ENCODE measurements at regions not wholly inside any gene's neighbourhood (a gene's known extent, or its start where the extent isn't known, plus 50 kb on each side); places are given as distances from the start of the nearest gene placed in this dataset.

DNA sequence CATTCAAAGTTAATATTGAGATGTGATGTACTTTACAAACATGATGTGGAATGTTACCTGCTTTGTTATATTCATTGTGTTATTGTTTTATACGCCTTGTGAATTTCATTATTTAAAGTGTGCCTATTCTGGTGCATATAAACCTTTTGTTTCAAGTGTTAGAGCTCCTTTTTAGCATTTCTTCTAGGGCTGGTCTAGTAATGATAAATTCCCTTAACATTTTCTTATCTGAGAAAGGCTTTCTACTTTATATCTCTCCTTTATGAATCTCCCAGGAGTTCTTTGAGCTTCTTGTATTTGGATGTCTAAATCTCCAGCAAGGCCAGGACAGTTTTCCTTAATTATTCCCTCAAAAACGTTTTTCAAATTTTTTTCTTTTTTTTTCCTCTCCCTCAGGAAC, 1005.6 kb downstream of the IGSF11 start:
- no peak for DNase-seq

DNA sequence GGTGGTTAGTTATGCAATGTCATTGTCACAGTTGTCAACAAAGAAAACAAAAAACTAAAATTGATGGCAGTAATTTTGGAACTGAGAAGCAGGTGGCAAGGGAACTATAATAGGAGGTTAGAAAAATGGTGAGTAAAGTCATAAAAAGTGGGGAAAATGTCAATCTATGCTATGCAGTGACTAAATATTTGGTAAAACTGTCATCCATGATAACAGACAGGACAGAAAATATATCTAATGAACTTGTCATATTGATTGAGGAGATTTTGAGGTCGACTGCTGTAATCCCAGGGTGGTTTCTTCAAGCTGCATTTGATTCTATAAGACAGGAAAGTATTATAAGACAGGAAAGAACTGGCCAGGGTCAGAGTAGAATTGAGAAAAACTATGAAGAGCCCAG, 998.4 kb downstream of the IGSF11 start:
- DNase-seq, result no peak

DNA sequence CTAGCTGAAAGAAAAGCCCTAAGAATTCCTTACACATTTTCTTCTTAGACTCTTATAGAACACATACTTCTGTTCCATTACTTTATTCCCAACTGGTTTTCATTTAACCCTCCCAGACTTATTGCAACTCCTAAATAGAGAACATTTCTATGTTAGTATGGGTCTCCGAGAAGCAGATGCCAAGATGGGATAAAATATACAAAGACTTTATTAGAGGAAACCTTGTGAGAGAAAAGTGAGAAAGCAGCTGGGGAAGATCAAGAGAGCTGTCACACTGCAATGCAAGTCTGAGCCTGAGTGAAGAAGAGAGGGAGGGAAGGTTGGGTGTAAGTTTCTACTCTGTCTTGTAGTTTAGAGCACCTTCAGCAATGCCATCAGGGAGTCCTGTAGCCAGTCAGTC, 979.3 kb downstream of the IGSF11 start:
- DNase-seq, result no peak

DNA sequence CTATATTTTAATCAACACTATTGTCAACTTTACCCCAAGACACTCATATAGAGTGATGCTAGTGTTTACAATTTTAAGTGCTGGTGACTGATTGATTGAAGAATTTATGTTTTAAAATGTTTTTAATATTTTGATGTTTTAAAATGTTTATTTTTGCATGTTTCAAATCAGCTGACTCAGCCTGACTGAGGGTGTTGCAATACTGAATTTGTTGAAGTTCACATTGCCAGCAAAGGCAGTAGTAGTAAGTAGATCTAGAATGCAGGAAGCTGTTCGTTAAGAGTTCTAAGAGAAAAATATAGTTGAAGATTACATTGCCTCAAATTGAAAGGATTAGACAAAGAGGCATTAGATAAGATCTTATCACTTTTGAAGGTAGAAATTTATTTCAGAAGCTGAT, 977.6 kb downstream of the IGSF11 start:
- DNase-seq, result no peak

DNA sequence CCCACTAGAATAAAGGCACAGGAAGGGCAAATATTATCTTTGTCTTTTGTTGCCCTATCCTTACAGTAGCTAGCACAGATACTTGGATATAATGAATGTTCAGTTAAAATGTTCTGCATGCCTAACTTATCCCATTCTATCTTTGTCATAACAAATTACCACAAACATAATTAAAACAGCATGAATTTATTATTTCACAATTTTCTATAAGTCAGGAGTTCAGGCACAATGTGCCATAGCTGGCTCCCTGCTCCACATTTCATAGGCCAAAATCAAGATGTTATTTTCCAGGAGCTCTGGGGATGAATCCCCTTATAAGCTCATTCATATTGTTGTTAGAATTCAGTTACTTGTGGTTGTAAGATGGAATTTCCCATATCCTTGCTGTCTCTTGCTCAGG, 975.5 kb downstream of the IGSF11 start:
- DNase-seq, result no peak

DNA sequence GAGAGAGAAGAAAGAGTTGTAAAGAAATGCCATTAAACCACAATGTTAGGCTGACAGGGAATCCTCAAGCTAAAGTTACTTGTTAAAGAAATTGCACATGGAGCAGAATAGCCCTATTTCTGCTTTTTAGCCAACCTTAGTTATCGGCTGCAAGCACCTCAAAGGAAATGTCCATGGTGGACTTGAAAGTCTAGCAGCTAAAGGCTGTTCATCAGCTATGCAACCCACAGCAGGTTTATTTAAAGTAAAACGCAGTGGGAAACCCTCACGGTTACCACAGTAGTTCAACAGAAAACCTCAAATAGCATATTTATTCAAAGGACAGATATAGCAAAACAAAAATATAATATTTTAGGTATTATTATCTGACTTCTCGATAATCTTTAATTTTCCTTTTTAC, 967.2 kb downstream of the IGSF11 start:
- no peak for DNase-seq

DNA sequence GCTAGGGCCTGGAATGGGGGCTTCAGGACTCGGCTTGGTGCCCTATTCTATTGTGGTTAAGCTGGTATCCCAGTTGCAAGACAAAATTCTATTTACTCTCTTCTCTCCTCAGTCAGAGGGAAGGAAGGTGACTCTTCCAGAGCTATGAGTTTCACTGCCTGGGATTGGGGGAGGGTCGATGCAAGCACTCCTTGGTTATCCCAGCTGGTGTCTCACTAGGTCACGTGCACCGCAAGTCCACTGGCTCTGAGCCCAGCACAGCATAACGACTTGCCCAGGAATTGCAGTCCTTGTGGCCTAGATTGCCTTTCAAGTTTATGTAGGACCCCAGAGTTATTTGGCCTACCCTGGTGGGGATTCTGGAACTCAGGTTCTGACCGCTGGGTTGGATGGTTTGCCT, 958.8 kb downstream of the IGSF11 start:
- no peak for DNase-seq

DNA sequence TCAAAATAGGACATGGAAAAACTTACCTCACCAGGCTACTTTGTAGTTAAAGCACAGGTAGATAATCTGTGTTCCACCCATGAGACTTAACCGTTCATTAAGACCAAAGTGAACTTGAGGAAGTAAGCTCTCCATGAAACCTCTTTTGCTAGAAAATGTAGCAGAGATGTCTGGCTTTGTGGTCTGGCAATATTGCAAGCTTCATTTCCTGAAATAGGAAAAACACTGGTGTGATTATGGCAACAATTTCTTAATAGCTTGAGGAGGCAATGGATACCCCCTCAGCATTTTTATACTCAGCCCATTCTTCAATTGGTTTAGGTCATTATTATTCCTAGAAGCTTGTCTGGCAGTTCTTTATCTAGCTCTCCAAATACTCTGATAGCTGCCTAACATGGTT, 957.3 kb downstream of the IGSF11 start:
- DNase-seq, result no peak

DNA sequence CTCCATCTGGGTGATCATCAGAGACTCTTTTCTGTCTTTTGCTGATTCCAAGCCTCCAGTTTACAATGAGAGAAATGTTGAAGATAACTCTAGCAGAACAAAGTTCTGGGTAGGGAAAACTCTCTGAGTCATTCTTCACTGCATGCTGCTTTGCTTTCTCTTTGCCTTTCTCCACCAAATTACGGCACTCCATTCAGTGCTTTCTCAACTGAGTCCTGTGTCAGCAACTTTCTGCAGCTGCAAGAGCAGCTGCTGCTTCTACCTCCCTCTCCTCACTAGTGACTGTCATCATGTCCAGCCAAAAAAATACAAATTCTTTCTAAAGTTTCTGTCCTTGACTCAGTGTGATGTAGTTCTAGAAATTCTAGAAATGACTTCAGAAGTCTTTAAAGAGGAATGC, 953.8 kb downstream of the IGSF11 start:
- no peak for DNase-seq

DNA sequence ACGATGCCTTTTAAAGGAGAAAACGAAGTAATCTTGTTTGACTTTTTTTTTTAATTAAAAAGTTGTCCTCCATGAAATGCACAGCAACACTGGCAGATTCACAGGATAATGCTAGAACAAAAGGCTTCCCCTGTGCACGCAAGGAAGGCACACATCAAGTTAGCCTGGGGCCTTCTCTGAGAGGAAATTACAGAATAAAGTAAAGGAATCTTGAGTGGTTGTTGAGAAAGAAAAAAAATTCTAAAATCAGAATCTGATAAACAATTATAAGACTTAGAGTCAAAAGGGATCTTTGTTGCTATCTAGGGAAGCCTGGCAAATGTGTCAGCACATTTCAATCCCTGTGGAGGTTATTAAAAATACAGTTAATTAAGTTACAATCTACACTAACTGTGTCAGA, 946.0 kb downstream of the IGSF11 start:
- no peak for DNase-seq

DNA sequence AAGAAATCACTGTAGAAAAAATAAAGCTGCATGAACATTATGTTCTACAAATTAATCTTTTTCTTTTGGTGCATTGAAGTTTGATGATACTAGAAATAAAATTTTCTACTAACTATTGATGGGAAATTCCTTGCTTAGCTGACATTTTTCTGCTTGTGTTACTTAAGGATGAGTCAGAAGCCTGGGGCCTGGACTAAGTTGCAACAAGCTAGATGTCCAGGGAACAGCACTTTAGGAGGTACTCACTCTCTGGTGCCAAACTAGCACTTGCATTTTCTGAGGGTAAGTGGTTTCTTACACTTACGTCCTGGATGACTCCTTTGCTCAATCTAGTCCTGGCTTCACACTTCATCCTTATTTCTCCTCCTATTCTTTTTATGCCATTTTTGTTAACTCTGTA, 945.1 kb downstream of the IGSF11 start:
- no peak for DNase-seq

DNA sequence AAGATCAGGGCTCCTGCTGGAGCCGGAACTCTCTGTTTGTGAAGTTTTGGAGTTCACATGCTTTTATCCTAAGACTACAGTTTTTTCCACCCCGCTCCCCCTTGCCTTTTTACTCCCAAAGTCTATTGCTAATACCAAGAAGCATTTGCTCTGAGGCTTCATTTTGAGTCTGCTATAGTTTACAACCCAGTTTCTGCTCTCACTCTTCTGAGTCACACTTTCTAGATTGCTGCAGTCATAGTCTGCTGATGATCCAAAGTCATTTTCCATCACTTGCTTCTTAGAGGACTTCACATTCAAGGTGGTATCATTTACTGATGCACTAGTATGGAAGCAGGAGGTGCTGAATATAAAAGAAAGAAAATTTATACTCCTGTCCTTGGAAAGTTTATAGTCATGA, 937.4 kb downstream of the IGSF11 start:
- DNase-seq, result no peak

DNA sequence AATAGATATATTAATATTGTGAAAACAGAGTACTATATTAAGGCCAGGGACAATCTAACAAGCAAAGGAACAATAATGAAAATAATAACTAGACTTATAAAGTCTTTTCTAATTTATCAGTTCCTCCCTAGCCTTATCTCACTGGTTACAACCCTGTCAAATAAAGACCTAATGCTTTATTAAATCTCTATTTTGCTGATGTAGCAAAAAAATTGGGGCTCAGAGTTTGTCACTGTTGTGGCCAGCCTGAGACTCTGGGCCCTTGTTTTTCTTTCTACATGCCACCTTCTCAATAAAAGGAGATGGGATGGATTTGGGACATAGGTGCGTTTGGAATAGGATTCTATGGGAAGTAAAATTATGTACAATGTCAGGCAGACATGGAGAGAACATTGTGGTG, 937.0 kb downstream of the IGSF11 start:
- DNase-seq, result no peak

DNA sequence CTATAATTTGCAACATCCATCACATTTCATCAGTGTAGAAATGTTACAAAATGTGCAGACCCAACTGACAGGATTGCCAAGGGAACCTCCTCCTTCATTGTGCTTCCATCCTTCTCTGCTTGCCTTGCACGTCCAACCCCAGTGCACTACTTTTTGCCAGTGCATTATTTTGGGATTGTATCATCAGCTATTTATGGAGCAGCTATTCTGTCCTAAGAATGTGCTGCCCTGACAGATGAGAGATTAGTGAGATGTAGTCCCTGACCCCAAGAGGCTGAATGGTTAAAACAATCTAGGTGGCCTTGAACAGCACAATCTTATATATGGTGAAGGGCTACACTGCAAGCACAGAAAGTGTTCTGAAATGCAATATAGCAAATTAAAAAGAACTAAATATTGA, 935.8 kb downstream of the IGSF11 start:
- no peak for DNase-seq

DNA sequence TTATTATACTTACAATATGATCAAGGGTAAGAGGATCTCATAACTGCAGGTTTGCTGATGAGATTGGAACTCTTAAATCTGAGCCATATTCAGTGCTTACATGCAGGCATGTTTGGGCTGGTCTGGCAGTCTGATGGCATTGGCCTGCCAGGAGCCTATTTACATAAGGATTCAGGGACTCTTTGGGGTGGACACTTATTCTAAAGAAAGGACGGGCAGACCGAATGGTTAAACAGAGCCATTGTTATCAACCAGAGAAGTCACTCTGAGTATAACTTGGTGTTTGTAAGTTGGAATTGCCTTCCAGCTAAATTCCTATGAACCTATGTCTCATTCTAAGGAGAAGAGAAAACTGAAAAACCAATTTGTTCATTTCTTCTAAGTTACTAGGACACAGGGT, 932.8 kb downstream of the IGSF11 start:
- DNase-seq, result no peak

DNA sequence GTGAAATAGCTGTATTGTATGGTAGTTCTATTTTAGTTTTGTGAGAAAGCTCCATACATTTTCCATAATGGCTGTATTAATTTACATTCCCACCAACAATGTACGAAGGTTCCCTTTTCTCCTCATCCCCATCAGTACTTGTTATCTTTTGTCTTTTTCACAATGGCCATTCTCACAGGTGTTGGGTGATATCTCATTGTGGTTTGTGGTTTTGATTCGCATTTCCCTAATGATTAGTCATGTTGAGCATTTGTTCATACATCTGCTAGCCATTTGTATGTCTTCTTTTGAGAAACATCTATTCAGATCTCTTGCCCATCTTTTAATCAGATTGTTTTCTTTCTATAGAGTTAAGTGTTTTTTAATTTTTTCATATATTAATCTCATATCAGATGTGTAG, 931.9 kb downstream of the IGSF11 start:
- DNase-seq, result no peak

DNA sequence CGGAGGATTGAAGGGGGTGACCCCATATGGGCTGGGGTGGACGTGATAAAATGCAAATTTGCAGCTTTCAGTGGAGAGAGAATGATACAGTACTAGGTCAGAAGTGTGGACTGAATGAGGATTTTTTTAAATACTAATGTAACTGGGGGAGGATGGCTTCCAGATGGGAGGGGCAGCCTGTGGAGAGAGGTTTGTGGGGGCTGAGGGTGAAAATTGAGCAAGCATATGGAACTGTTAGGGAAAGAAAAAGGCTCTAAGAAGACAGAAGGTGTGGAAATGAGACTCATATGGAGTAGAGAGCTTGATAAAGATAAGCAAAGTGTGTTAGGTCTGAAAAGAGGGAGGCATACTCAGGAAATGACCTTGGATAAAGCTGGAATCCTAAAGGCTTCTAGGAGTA, 926.4 kb downstream of the IGSF11 start:
- DNase-seq, result no peak

DNA sequence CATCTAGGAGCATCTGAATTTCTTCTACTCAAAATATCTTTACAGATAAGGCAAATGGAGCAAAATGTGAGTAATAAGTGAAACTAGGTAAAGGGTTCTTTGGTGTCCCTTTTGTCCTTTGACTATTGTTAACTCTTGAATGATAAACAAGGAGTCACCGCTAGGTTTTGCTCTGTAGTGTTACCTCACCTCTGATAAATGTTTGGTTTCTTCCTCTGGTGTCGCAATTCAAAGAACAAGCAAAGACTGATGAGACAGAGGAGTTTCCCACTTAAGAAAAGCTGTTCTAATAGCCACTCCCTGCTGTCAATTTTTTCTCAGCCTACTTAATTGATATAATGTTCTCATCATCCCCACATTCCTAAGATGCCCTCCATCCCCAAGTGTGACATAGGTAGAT, 925.9 kb downstream of the IGSF11 start:
- DNase-seq, result no peak

DNA sequence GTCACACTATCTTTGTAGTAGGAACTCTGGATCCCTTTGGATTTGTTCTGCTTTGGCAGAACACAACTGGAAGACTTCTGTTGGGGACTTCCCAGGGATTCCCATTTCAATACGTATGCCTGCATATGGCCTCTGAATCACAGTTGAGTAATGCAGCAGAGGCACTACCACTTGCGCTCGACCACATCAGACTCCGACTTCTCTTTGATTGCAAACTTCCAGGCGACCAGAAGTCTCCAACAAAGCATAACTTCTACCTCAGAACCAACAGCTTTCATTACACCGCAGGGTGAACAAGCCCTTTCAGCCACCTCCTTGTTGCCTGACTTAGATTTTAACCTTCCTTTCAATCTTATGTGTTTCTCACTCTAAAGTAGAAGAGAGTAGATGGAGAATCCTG, 924.4 kb downstream of the IGSF11 start:
- no peak for DNase-seq

DNA sequence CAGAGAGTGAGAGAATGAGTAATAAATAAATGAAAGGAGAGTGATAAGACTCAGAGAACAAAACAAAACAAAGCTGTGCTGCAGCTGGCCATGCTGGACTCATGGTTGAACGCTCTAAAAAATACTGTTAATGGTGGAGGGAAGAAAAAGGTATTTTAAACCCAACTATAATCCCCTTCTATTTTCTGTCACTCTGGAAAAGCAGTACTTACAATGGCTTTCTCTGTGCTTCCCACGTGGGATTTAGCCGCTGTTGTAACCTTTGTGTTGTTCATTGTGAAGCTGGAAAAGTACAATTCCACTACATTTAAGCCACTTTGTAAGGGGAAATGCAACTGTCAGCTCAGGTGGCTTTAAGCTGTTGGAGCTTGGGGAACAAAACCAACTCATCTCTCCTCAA, 917.7 kb downstream of the IGSF11 start:
- no peak for DNase-seq

DNA sequence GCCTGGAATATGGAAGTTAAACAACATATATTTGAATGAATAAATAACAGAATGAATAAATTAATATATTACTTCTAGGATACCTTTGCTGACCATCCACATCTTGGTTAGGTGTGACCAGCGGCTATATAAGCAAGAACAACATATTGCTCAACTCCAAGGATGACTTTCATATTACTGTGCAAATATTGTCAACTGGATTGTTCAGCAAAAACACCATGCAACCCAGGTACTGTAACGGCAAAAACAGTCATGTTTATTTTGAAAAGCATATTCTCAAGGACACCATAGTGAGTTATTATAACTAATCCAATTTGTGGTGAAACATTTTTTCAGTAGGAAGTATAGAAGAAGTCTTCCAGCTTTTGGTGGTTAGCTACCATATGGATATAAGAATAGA, 907.9 kb downstream of the IGSF11 start:
- no peak for DNase-seq

DNA sequence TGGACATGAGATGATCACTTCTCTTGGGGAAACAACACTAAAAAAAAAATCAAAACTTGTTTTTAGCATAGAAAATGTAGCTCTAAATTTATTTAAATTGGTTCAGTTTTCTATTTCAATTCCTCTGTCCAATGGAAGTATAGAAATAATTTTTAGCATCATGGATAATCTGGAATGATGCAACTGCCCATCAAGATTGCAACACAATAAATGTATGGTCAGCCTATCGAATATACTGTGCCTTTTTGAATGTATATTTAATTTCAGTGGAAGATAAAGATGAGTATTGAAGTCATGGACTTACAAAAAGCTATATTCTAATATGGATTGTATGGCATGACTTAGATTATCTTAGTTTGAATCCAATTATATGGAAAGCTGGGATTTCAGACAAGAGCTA, 906.7 kb downstream of the IGSF11 start:
- no peak for DNase-seq

DNA sequence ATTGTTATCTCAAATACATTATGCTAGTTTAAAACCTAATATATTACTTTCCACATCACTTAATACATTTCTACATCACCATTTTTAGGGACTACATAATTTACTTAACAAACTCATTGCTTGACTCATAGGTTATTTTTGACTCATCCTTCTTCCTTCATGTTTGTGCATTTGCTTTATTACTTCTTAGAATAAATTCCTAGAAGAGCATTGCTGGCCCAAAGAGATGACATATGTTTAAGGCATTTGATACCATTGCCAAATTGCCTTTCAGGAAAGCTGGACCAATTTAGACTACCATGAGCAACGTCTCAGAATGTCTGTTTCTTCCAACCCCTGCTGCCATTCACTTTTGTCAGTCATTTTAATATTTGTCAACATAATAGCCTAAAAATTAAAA, 905.8 kb downstream of the IGSF11 start:
- DNase-seq, result no peak

DNA sequence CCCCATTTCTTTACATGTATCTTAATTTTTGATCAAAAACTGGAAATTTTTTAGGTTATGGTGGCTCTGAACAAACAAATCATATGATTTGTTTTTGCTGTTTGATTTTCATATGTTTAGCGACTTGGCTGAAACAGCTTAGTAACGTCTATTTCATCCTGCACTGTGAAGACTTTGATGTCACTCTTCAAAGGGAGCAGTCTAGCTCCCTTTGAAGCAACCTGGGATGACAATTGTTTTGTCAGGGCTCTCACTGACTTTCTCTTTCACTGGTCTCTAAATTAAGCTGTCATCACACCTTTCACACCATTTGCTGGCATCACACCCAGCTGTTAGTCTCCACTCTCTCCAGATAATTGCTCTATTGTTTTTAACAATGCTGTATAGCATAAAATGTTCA, 896.9 kb downstream of the IGSF11 start:
- no peak for DNase-seq

DNA sequence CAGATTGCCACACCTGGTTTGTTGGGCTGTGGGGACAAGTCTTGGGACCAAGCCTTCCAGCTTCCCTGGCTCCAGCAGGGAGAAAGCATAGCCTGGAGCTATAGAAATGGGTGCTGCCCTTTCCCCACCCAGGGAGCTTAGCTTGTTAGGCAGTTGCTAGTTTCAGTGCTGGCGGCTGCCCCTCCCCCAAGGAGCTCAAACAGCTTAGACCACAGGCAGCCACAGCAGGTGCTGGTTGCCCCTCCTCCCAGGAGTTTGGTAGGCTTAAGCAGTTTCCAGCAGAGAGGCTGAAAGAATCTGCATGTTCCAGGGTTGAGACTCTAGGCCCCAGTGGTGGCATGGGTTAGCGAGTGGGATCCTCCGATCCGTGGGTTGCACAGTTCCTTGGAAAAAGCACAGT, 889.7 kb downstream of the IGSF11 start:
- no peak for DNase-seq

DNA sequence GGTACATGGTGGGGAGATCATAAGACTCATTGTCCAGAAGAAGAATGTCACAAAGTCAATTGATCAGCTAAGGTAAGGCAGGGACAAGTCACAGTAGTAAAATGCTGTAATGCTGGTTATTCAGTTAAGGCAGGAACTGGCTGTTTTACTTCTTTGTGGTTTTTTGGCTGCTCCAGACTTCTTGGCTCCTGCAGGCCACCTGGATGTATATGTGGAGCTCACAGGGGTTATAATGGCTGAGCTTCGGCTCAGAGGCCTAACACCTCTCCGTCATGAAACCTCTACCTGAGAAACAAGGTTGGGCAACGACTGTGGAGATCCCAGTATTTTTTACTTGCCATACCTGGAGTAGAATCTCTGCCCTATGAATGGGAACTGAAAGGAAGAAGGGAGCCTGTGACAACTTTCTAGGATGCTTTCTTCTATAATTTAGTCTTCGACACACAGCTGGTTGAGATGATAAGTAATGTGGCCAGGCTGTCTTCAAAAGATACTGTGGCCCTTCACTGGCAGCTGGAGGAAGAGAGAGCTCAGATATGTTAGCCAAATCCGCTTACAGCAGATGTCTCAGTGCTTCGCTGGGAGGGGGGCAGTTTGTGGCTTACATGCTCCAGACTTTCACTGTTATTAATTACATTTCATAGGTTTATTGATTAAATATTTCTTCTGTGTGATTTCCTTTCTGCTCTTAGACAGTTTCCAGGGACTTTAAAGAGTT, 887.8 kb downstream of the IGSF11 start:
- DNase-seq, result no peak

All from KG1 (cell line).